ENCODE measurements at regions not wholly inside any gene's neighbourhood (a gene's known extent, or its start where the extent isn't known, plus 50 kb on each side); places are given as distances from the start of the nearest gene placed in this dataset.

- H4K20me1 ChIP-seq (ENCODE audit: insufficient read depth): no peaks in the 10 kb centered on the region
- H3K9ac ChIP-seq (ENCODE audit: low read length): no peak overlapping the region
- ChIA-PET POLR2A (no interaction called here), CTCF (no interaction called here), RAD21 (ENCODE audit: low non-redundant PET in 1 of 2, low total read pairs in 2 of 2, uncharacterized antibody in 2 of 2, unreplicated experiment in 2 of 2) (no interaction called here)
- BruUV-seq (replicated peaks): no TSS peak
- DNase-seq (ENCODE audit: low read depth, low spot score) (no peak), ATAC-seq (no peak)
- H2AFZ ChIP-seq (ENCODE audit: low read depth, low read length, poor library complexity, severe bottlenecking): no peak overlapping the region
- no peaks in the 10 kb centered on the region for H3K79me2 ChIP-seq (ENCODE audit: insufficient read depth, low read length)
- H3K27ac ChIP-seq (ENCODE audit: low read depth, low read length): no peak overlapping the region
- TF ChIP-seq ZNF274 (IDR thresholded peaks at IDR 0.05; ENCODE audit: low read depth, low read length): no peak
- no peak for TF ChIP-seq JUND (IDR thresholded peaks at IDR 0.05)
- TF ChIP-seq EGR1 (IDR thresholded peaks at IDR 0.05; ENCODE audit: low read depth): no peak
- TF ChIP-seq SIN3A (IDR thresholded peaks at IDR 0.05; ENCODE audit: low read depth): no peak
- no peak for TF ChIP-seq ZFX (IDR thresholded peaks at IDR 0.05)
- TF ChIP-seq FOSL1 (IDR thresholded peaks at IDR 0.05; ENCODE audit: low read depth): no peak
- H3K4me2 ChIP-seq (ENCODE audit: low read length): no peak overlapping the region
- no peak overlapping the region for H3K4me3 ChIP-seq (replicated peaks in 1 of 2; ENCODE audit: low read depth in 1 of 2, low read length in 2 of 2)
- peaks cover 0 to 7% of the 10 kb centered on the region in 2 experiments; a peak in 1 of 4 replicates for H3K4me1 ChIP-seq (ENCODE audit: control insufficient read depth in 1 of 2, insufficient read depth in 2 of 2, low read length in 2 of 2)
- H3K9me3 ChIP-seq (ENCODE audit: control insufficient read depth in 1 of 2, insufficient read depth in 1 of 2, low read depth in 1 of 2, low read length in 2 of 2): no peaks in the 10 kb centered on the region
- intact Hi-C loops (cut with micrococcal nuclease): no loop called here
- no peaks in the 10 kb centered on the region for H3K36me3 ChIP-seq (ENCODE audit: control insufficient read depth in 1 of 2, insufficient read depth in 2 of 2, low read length in 2 of 2)
- no peaks in the 10 kb centered on the region for H3K9me2 ChIP-seq (ENCODE audit: insufficient read depth)
- H3K27me3 ChIP-seq (ENCODE audit: insufficient read depth, low read length): no peaks in the 10 kb centered on the region
Measured at GRCh38 chr13:73873940-73874830, 260.0 kb downstream of the KLF12 start.

DNA sequence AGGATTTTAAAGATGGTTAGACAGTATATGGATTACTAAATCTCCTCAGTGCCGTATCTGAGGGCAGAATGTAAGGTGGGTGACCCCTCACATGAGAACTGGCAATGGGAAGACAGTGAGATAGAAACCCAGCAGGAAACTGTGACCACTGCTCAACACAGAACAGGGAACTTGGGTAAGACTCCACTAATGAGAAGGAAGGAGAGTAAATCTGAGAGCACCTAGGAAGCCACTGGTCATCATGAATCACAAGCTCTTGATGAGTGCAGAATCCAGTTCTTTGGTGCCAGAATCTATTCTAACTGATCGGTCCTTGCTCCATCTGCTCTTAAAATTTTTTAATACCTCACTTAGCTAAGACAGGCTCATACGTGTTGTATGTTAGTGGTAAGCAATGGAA is 261.8 kb downstream of the KLF12 start:
- Histone ChIP-seq H3K4me3 (replicated peaks in 1 of 2; ENCODE audit: low read depth in 1 of 2, low read length in 2 of 2) (no peak overlapping the region), H3K4me2 (ENCODE audit: low read length) (no peak overlapping the region), H3K9me2 (ENCODE audit: insufficient read depth) (no peaks in the 10 kb centered on the region), H3K27ac (ENCODE audit: low read depth, low read length) (no peak overlapping the region), H3K36me3 (ENCODE audit: control insufficient read depth in 1 of 2, insufficient read depth in 2 of 2, low read length in 2 of 2) (no peaks in the 10 kb centered on the region), H4K20me1 (ENCODE audit: insufficient read depth) (no peaks in the 10 kb centered on the region), H3K9me3 (ENCODE audit: control insufficient read depth in 1 of 2, insufficient read depth in 1 of 2, low read depth in 1 of 2, low read length in 2 of 2) (no peaks in the 10 kb centered on the region), H3K4me1 (ENCODE audit: control insufficient read depth in 1 of 2, insufficient read depth in 2 of 2, low read length in 2 of 2) (peaks cover 0 to 7% of the 10 kb centered on the region in 2 experiments; a peak in 1 of 4 replicates), H3K27me3 (ENCODE audit: insufficient read depth, low read length) (no peaks in the 10 kb centered on the region), H3K79me2 (ENCODE audit: insufficient read depth, low read length) (no peaks in the 10 kb centered on the region), H2AFZ (ENCODE audit: low read depth, low read length, poor library complexity, severe bottlenecking) (no peak overlapping the region), H3K9ac (ENCODE audit: low read length) (no peak overlapping the region)
- TF ChIP-seq TCF7L2 (IDR thresholded peaks at IDR 0.05; ENCODE audit: borderline replicate concordance, extremely low read depth, insufficient read depth, insufficient read length) (no peak), RAD21 (IDR thresholded peaks at IDR 0.05; ENCODE audit: low read depth) (no peak), EGR1 (IDR thresholded peaks at IDR 0.05; ENCODE audit: low read depth) (no peak), ZFX (IDR thresholded peaks at IDR 0.05) (no peak)
- TF ChIP-seq, protein P1, sequence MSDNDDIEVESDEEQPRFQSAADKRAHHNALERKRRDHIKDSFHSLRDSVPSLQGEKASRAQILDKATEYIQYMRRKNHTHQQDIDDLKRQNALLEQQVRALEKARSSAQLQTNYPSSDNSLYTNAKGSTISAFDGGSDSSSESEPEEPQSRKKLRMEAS (IDR thresholded peaks at IDR 0.05): no peak
- intact Hi-C loops (cut with micrococcal nuclease): no loop called here
- BruUV-seq (replicated peaks): no TSS peak
- ChIA-PET RAD21 (ENCODE audit: low non-redundant PET in 1 of 2, low total read pairs in 2 of 2, uncharacterized antibody in 2 of 2, unreplicated experiment in 2 of 2) (no interaction called here), CTCF (no interaction called here), POLR2A (no interaction called here)
- DNase-seq (ENCODE audit: low read depth, low spot score): no peak
- ATAC-seq: no peak

Data from HCT116 (cell line).